GM19324 (cell line): ENCODE measurements at regions not wholly inside any gene's neighbourhood (a gene's known extent, or its start where the extent isn't known, plus 50 kb on each side); places are given as distances from the start of the nearest gene placed in this dataset.
"Not testable (repeated sequence)": the region's sequence is repeated elsewhere in the genome, so short reads cannot be mapped to it uniquely, and the experiment has no call there.

Experiments used
- ATAC-seq: cut with Tn5 transposase; IDR thresholded peaks from one replicate; pipeline ENCODE4 v1.9.1; 2021; ENCODE audit warnings: mild to moderate bottlenecking, moderate library complexity; ENCODE audit not compliant: unreplicated experiment, low FRiP score

- no peak for ATAC-seq
Measured at GRCh38 chr6:155853011-155853410, 397.4 kb upstream of the NOX3 start.

- ATAC-seq = no peak
Measured at GRCh38 chr6:155850408-155850841, 394.8 kb upstream of the NOX3 start.

- no peak for ATAC-seq
Measured at GRCh38 chr6:155847711-155848110, 392.1 kb upstream of the NOX3 start.

DNA sequence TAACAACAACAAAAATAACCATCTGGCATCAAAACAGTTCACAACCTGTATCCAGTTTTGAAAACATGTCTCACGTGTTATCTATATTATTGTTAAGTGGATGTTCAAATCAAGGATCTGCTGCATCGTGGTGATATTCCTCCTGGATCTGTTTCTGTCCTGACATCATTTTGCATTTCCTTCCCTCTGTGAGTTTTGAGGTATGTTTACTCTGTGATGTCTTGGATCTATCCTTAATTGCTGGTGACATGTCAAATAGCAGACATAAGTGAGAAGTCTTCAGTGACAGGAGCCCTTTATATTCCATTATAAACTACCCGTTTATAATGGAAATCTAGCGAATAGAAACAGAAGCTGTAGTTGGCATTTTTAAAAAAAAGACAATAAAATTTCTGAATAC is 381.8 kb upstream of the NOX3 start:
- no peak for ATAC-seq

- no peak for ATAC-seq
Measured at GRCh38 chr6:155832596-155832995, 377.0 kb upstream of the NOX3 start.

- ATAC-seq = no peak
Measured at GRCh38 chr6:155830531-155830930, 374.9 kb upstream of the NOX3 start.

- ATAC-seq = no peak
Measured at GRCh38 chr6:155829646-155830045, 374.0 kb upstream of the NOX3 start.

DNA sequence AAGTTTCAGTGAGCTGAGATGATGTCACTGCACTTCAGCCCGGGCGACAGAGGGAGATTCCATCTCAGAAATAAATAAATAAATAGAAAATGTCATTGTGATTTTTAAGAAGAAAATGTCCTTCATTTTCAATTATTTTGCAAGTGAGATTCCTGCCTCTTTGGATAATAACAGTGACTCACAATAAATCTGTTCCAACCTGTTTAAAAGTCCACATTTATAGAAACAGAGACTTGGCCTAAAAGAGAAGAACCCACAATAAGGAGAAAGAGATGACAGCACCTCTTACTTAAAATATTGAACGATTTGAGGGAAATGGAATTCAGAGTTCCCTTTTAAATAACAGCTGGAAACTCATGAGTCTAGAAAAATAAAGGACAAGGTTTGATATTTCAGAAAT is 373.4 kb upstream of the NOX3 start:
- no peak for ATAC-seq

DNA sequence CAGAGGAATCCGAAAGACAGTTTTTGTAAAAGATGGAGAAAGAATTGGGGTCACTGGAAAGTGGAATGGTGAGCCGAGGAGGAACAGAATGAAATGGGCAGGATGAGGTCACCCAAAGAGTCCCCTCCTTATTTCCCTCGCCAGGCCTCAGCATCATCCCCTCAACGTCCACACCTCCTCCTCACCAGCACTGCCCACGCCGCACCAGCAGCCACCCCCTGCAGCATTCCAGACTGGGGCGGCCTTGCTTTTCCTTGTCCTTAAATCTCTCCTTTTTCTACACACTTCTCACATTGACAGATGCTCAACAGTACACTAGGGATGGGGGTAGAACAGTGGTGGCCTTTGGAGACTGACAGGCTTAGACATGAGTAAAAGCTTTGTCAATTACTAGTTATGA is 363.1 kb upstream of the NOX3 start:
- ATAC-seq = no peak

DNA sequence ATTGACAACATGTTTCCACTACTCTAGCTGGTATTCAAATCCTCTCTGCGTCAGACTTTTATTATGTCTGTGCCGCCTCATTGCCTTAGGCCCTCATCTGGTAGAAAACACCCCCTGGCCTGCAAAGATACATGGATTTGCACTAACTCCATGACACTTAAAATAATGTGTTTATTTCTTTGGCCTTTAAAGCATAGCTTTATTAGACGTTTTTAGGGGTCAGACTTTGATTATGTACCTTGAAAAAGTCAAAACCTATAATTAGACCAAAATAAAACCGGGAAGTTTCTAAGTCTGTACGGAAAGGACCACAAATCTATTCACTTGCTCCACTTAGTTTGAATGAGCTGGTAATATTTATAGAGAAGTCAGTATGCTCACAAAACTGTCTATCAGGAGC is 357.9 kb upstream of the NOX3 start:
- ATAC-seq = no peak

- no peak for ATAC-seq
Measured at GRCh38 chr6:155807243-155807642, 351.6 kb upstream of the NOX3 start.

DNA sequence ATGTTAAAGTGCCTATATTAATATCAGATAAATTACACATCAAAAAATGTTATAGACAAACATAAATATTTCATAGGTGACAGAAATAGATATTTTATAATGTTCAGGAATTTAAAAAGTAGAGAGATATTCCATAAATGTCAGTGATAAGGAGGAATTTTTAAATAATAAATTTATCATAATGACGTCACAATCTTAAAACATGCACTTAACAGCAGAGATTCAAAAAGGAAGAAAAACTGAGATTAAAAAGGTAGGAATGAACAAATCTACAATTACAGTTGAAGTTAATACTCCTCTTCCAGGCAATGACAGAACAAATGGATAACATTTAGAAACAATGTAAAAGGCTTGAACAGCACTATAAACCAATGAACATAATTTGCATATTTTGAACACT is 345.4 kb upstream of the NOX3 start:
- no peak for ATAC-seq

- ATAC-seq = not testable (repeated sequence)
Measured at GRCh38 chr6:155798876-155799275, 343.2 kb upstream of the NOX3 start.

DNA sequence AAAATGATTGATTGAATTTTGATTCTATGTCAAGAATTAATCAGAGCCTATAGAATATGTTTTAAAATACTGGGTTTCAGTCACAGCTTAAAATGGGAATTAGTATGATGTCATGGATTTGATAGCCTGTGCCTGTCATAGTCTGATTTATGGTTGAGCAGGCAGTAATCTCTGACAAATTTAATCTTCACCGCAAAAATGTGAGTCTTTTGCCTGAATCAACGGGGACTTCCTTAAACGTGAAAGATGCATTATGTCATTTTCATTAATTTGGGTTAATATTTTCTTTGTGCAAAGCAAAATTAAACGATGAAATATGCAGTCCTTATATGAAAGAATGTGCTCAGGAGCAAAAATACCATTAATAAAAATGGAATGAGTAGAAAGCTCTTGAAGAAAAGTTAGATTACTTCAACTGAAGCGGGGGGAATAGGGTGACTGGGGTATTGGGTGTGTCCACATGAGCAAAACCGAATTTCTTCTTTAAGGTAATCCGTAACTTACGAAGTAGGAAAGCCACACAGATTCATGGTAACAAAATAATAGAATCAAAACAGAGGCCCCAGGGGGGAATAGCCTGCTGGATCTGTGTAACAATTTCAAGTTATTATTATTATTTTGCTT is 339.6 kb upstream of the NOX3 start:
- no peak for ATAC-seq

DNA sequence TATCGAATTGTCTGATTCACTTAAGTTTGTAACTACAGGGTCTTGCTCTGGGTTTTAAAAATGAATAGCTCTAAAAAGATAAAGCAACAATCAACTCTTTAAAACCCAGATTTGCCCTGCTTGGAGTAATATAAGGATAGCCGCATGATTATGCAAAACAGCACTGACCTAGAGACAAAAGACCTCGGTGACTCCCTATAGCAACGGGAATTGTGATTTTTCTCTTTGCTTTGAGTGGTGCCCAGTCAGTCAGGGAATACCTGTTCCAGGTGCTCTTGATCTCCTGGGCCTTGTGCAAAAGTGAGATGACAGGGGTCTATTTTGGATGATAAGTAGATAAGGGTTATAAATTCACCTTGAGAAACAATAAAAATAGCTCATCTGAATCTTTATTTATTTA is 336.3 kb upstream of the NOX3 start:
- no peak for ATAC-seq

GRCh38 chr6:155791186-155791585 is 335.5 kb upstream of the NOX3 start:
- no peak for ATAC-seq

DNA sequence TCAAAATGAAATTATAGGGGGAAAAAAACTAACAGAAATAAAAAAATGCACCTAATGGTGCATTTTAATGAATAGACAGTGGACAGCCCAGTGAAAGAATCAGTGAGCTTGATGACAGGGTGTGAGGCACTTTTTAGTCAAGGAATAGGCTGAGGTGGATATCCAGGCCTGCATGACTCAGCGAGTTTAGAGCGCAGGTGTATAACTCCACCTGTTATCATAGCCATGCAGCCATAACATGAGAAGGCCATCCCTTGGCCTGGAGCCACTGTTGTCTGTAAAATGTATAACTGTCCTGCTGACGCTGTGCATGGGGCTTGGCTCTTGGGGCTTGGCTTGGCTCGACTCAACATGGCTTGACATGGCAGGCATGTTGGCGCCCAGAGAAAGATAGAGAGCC is 331.5 kb upstream of the NOX3 start:
- no peak for ATAC-seq

DNA sequence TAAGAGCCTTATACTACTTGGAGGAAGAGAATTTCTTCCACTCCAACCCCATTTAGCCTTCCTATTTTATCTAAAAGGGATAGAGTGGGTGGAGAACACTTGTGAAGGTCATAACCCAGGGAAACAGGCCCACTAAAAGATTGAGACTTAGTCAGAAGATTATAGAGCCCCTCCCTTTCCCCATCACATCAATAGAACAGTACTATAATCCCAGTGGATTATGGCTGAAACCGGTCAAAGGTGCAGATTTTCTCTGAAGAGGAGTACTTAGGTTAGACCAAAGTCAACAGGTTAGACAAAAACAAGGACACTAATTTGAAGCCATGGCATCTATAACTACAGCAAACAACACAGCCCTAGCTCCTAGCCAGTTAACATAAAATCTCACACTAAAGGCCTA is 330.9 kb upstream of the NOX3 start:
- no peak for ATAC-seq

DNA sequence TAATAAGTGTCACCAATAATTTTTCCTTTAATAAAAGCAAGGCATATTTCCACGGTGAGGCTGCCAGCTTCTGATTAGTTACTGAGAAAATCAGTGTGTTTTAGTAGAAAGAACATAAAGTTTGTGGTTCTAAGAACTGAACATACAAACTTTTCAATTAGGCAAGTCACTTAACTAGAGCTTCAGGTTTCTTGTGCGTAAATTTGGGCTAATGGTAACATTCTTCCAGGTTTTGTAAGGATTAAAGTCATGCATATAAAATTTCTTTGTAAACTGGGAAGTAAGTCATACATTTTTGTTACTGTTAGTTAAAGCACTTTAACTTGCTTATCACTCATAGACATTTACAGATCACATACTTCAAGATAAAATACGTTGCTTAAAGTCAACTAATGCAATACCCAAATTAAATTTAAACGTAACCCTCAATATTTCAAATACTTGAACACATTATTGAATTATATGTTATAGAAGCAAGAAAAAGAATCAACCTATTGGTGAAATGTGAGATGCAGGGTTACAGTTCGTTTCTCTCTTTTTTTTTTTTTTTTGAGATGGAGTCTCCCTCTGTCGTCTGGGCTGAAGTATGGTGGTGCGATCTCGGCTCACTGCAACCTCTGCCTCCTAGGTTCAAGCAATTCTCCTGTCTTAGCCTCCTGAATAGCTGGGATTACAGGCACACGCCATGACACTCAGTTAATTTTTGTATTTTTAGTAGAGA is 327.3 kb upstream of the NOX3 start:
- ATAC-seq = no peak

DNA sequence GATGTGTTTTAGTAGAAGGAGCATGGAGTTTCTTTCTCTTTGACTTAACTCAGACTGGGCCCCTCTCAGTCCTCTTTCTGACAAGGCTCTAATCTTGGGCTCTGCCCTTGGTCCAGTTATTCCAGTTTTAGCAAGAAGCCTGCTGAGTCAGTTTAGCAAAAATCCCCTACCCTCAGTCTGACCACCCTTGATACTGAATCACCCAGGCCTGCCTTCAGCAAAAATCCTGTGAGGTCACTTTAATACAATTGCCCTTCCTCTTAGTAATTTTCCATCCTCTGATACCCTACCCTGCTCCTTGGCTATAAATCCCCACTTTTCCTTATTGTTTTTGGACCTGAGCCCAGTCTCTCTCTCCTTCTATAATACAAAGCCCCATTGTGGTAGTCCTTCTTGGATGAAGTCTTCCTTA is 326.7 kb upstream of the NOX3 start:
- no peak for ATAC-seq

- ATAC-seq = no peak
Measured at GRCh38 chr6:155779456-155779855, 323.8 kb upstream of the NOX3 start.

DNA sequence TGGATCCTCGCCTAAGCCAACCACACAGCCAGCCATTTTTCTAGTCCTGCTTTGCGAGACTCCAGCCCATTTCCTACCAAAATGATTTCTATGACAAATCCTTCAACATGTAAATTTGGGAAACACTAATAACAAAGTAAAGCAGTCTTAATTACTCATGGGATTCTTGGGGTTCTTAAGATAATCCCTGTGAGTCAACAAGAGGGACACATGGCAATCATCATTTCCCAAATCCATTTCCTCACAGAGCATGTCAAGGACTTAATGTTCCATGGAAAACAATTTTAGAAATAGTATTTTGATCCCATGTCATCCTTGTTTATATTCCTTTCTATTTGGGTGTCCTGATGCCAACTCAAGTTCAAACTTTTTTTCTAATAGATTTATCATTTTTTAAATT is 322.7 kb upstream of the NOX3 start:
- ATAC-seq = no peak
